ENCODE measurements at regions not wholly inside any gene's neighbourhood (a gene's known extent, or its start where the extent isn't known, plus 50 kb on each side); places are given as distances from the start of the nearest gene placed in this dataset.
"Not testable (repeated sequence)": the region's sequence is repeated elsewhere in the genome, so short reads cannot be mapped to it uniquely, and the experiment has no call there.

DNA sequence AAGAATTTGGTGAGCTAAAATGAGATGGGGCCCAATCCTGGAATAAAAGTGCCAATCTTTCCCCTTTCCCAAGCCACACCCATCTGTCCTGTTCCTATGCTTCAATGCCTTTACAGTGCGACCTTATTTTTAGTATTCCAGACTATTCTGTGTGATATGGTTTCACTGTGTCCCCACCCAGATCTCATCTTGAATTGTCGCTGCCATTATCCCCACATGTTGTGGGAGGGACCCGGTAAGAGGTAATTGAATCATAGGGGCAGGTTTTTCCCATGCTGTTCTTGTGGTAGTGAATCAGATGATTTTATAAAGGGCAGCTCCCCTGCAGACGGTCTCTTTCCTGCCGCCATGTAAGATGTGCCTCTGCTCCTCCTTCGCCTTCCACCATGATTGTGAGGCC, 129.3 kb upstream of the KIF26B start:
- DNase-seq (ENCODE audit: low read depth in 2 of 2): no peak

DNA sequence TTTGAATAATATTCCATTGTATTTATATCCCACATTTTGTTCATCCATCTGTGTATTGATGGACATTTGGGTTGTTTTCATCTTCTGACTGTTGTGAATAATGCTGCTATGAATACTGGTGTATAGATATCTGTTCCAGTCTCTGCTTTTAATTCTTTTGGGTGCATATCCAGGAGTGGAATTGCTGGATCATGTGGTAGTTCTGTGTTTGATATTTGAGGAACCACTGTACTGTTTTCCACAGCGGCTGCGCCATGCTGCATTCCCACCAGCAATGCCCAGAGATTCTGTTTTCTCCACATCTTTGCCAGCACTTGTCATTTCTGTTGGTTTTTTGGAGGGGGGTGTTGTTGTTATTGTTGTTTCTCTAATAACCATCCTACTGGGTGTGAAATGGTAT, 131.6 kb upstream of the KIF26B start:
- DNase-seq (ENCODE audit: low read depth in 2 of 2): no peak

DNA sequence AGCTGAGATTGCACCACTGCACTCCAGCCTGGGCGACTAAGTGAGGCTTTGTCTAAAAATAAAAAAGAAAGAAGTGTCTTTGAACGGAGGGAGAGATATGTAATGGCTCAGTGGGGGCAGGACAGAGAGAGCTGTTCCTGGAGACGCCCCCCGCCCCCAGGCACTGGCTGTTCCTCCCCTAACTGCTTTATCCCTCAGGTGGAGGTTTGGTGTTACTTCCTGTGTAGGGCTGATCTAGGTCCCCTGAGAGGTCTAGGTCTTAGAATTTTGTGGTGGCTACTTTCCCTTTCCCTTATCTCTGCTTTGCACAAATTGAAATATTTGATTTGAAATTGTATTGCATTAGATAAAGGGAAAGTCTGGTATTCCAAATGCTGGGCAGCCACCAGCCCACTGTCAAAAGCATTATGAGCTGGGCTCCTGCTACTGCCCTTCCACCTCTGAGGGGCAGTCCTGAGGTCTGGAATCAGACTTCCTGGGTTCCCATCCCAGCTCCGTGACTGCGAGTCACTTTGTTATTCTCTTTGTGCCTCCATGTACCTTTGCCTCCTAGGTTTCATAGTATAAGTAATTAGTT, 134.8 kb upstream of the KIF26B start:
- DNase-seq (ENCODE audit: low read depth in 2 of 2): no peak

DNA sequence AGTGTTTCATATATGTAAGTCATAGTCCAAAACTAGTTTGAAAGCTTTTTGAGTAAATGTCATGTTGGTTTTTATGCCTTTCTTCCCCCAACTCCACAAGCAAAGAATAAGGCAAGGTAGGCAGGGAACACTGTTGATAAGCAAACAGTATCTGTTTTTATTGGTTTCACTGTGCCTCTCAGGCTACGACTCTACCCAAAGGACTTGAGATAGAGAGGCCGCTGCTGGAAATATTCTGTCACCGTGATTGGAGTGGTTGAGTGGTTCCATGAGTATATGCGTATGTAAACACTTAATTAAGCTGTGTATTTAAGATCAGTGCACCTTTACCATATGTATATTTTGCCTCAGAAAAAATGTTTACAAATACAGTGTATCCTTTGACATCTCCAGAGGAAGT, 138.1 kb upstream of the KIF26B start:
- no peak for DNase-seq (ENCODE audit: low read depth in 2 of 2)

DNA sequence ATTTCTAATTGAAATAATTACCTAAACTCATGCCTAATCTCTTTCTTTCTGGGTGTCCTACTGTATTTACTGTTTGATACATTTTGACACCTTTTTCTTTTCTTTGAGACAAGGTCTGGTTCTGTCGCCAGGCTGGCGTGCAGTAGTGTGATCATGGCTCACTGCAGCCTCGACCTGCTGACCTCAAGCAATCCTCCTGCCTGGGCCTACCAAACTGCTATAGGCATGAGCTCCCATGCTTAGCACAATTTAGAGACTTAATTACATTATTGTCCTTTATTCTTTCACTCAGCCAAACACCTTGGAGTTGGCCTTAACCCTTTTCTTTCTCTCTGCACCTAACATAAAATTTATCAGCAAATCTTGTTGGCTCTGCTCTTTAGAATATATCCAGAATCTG, 139.8 kb upstream of the KIF26B start:
- no peak for DNase-seq (ENCODE audit: low read depth in 2 of 2)

DNA sequence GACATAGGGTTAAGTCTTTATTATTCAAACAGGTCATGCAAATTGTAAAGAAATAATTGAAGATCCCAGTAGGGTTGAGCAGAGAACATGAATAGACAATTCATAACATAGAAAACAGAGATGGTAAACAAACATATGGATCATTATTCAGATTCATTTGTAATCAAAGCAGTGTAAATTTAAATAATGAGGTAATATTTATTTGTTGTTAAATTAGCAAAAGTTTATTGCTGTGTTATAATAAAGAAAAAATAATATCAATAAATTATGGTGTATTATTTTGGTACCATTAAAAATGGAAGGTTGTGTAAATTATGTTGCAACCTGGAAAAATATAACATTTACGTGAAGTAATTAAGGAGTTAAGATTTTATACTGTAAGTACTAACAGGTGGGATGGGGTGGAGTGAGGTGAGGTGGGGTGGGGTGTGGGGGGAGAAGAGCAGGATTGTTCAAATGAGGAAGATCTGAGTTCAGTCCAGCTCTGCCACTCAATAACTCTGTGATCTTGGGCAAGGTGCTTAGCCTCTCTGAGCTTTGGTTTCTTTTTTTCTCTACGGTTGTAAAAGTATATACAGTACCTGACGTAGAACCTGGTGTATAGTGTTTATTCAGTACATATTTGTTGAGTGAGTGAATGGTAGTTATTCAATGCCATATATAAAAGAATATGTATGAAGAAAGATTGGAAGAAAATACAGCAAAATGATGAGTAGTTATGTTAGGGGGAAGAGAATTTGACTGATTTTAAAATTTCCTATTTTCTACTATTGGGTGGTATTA, 140.3 kb upstream of the KIF26B start:
- DNase-seq (ENCODE audit: low read depth in 2 of 2): no peak

DNA sequence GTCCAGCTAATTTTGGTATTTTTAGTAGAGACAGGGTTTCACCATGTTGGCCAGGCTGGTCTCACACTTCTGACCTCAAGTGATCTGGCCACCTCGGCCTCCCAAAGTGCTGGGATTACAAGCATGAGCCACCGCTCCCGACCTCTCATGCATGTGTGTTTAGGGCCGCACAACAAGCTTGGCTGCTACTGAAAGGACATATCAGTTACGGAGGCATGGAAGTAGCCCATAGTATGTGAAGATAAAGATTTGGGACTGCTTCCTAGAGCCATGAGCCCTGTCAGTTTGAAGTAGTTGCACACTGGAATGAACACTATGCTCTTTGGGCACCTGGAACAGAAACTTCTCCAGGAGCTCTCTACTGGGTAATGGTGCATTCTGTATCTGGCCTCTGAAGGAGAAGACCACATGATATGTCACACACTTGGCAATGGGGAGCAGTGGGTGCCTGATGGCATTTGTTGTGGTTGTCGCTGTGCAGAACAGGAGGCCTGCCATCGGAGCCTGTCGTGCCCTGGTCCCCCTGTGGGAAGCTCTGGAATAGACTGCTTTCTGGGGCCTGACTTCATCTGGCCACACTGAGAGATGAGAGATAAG, 144.7 kb upstream of the KIF26B start:
- no peak for DNase-seq (ENCODE audit: low read depth in 2 of 2)

DNA sequence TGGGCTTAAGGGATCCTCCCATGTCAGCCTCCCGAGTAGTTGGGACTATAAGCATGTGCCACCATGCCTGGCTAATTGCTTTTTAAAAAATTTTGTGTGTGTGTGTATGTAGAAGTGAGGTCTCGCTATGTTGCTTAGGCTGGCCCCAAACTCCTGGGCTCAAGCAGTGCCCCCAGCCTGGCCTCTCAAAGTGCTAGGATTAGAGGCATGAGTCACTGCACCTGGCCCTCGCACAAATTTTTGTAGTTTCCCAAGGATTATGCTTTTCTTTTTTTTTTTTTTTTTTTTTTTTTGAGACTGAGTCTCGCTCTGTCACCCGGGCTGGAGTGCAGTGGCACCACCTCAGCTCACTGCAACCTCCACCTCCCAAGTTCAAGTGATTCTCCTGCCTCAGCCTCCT, 144.4 kb upstream of the HNRNPU start:
- no peak for DNase-seq (ENCODE audit: low read depth in 2 of 2)

DNA sequence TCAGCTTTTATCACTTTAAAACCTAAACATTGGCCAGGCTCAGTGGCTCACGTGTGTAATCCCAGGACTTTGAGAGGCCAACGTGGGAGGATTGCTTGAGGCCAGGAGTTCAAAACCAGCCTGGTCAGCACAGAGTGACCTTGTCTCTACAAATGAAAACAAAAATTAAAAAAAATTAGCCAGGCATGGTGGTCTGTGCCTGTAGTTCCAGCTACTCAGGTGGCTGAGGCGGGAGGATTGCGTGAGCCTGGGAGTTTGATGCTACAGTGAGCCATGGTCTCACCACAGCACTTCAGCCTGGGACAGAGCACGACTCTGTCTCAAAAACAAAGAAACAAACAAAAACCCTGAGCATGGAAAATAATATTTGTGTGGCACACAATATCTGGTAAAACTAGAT, 143.5 kb upstream of the HNRNPU start:
- no peak for DNase-seq (ENCODE audit: low read depth in 2 of 2)

DNA sequence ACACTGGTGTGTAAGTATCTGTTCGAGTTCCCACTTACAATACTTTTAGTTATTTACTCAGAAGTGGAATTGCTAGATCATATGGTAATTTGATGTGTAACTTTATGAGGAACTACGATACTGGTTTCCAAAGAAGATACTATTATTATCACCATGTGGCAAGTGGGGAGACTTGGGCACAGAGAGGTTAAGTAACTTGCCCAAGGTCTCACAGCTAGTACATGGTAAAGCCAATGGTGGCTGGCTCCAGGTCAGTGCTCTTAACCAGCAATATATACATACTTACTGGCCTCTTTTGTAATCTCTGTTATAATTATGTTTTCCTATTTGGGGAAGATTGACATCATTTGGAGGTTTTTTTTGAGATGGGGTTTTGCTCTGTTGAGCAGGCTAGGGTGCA, 138.9 kb upstream of the HNRNPU start:
- no peak for DNase-seq (ENCODE audit: low read depth in 2 of 2)

DNA sequence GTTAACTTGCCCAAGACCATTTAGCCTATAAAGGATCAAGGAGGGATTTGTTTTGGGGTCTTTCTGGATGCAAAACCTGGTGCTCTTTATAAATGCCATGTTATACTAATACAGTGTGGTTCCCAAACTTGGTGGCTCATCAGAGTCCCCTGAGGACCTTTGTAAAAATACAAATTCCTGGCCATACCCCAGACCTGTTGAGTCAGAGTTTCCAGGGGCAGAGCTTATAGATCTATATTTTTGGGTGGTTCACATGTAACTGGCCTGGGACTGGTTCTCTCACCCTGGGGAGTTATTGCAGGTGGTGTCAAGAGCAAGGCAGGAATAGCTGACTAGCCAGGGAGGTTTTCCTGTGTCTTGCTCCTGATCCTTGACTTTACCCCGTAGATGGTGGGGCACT, 136.9 kb upstream of the HNRNPU start:
- no peak for DNase-seq (ENCODE audit: low read depth in 2 of 2)

DNA sequence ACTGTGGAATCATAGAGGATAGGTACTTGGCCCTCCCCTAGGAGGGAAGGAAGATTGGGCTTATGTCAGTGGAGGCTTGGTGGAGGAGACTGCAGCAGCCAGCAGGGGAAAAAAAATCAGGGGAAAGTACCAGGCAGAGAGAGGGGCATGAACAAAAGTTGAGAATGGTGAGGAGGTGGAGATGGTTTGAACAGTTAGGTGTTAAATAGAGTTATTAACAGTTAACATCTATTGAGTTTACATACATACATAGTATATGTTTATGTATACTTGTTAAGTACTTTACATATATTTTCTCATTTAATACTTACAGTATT, 136.5 kb upstream of the HNRNPU start:
- DNase-seq (ENCODE audit: low read depth in 2 of 2): no peak

DNA sequence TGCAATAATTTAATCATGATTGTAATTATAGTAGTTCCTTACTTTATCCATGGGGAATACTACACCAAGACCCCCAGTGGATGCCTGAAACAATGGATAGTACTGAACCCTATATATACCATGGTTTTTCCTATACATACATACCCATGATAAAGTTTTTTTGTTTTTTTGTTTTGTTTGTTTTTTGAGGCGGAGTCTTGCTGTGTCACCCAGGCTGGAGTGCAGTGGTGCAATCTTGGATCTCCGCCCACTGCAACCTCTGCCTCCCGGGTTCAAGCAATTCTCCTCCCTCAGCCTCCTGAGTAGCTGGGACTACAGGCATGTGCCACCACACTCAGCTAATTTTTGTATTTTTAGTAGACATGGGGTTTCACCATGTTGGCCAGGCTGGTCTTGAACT, 135.3 kb upstream of the HNRNPU start:
- DNase-seq (ENCODE audit: low read depth in 2 of 2): not testable (repeated sequence)

DNA sequence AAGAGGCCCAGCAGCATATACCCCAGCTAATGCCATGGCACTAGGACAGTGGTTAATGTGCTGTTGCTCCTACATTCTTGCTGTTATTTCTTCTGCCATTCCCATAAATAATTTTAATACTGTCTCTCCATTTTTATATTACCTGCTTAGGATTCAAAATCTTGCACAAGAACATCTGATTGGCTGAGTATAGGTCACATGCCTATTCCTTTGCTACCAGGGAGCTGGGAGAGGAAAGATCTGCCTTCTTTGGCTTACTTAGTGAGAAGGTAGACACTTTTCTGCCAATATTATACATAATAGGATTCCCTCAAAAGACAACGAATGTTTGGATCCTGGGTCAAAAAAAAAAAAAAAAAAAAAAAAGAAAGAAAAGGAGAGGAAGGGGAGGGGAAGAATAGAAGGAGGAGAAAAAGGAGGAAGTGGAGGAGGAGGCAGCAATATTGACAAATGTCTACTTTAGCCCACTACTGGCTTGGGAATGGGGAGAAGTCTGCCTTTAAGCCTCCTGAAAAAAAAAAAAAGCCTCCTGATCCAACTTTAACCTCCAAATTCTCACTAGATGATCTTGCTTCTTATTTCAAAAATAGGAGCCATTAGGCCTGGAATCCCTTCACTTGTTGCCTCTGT, 134.5 kb upstream of the HNRNPU start:
- DNase-seq (ENCODE audit: low read depth in 2 of 2): no peak

DNA sequence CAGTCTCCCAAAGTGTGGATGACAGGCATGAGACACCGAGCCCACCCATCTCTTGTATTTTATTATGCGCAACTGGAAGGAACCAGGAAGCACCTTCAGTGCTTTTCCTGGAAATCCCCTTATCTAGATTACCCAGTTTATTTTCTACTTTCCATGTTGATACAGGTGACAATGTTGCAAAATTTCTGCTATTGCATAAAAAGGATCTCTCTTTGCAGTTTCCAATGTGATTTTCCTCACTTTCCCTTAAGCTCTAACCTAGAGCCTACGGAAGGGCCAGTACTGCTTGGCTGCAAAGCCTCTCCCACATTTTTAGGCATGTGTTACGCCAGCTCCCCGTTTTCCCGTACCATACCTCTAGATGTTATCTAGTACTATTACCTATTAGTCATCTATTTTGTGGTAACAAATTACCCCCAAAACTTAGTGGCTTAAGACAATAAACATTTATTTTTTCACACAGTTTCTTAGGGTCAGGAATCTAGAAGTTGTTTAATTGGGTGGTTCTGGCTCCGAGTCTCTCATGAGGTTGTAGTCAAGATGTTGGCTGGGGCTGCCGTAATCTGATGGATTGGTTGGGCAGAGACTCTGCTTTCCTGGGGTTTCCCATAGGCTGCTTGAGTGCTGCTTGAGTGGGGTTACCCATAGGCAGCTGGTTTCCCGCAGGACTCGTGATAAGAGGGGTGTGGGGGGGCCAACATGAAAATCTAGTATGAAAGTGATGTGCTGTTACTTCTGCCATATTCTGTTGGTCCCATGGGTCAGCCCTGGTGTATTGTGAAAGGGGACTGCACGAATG, 131.5 kb upstream of the HNRNPU start:
- DNase-seq (ENCODE audit: low read depth in 2 of 2): no peak

DNA sequence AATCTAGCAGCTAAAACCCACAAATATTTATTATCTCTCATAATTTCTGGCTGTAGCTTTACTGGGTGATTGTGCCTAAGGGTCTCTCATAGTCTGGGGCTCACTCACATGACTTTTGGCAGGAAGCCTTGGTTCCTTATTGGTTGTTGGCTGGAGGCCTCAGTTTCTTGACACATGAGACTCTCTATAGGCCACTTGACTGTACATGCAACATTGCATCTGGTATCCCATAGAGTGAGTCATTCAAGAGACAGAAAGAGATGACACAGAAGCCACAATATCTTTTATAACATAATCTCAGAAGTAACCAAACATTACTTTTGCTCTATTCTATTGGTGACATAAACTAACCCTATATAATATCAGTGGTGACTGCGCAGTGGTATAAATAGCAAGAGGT, 128.5 kb upstream of the HNRNPU start:
- DNase-seq (ENCODE audit: low read depth in 2 of 2): no peak

DNA sequence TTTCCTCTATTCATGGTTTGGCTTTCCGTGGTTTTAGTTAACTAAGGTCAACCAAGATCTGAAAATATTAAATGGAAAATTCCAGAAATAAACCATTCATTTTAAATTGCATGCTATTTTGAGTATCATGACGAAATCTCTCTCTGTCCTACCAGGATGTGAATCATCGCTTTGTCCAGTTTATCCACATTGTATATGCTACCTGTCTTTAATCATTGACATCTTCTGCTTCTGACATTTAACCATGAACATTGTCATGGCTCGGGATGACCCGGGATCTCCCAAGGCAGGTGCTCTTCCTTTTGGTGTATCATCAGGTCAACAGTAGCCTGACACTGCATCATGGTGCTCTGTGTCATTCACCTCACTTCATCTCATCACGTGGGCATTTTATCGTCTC, 125.5 kb upstream of the HNRNPU start:
- no peak for DNase-seq (ENCODE audit: low read depth in 2 of 2)

DNA sequence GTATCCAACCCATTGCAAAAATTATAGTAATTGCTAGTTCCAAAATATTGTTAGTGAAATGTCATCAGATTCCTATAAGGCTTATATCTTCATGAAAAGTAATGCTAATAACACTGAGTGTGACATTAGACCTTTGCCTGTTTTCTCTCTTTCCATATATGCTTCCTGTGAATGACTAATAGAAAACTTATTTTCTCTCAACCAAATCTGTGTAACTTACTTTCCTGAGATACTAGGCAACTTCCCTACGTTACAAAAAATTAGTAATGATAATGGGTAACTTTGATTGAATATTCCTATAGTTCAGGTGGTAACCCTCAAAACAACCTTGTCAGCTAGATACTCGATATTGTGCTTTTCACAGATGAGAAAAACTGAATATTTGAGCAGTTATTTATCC, 124.2 kb upstream of the HNRNPU start:
- DNase-seq (ENCODE audit: low read depth in 2 of 2): no peak

DNA sequence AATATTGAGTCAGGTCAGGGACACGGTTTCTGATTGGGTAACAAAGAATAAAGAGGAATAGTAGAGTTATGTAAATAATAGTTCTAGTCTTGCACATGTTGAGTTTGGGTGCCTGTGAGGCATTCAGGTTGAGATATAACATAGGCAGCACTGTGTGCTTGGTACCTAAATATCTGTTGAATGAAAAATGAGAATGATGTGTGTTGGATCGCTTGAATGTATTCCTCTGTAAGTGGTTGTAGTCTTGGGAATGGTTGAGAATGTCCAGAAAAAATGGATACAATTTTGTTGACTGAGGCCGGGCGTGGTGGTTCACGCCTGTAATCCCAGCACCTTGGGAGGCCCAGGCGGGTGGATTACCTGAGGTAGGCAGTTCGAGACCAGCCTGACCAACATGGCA, 116.3 kb upstream of the HNRNPU start:
- no peak for DNase-seq (ENCODE audit: low read depth in 2 of 2)

DNA sequence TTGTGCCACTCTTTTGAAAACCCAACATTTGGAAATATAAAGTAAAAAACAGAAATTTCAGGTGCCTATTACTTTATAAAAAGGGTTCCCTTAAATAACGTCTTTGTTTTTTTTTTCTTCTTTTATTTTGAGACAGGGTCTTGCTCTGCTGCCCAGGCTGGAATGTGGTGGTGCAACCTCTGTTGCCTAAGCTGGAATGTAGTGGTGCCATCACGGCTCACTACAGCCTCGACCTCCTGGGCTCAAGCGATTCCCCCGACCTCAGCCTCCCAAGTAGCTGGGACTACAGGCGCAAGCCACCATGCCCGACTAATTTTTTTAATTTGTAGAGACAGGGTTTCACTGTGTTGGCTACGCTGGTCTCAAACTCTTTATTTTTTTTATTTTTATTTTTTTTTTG, 110.2 kb upstream of the HNRNPU start:
- DNase-seq (ENCODE audit: low read depth in 2 of 2): no peak

DNA sequence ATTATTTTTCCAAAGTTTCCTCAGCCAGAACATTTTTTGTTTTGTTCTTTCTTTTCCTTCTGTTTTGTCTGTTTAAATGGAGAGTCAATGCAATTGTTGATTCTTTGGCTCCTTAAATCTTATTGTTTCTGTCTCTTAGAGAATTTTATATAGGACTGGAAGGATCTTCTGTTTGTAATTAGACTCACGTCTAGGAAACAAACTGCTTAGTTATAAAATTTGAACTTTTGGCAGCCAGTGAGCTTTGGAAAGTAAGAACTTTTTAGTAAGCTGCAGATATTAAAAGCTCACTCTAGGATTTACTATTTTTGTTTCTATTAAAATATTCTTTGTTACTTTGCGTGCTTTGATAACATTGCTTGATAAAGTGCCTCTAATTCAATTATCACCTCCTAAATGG, 109.8 kb upstream of the HNRNPU start:
- DNase-seq (ENCODE audit: low read depth in 2 of 2): no peak

DNA sequence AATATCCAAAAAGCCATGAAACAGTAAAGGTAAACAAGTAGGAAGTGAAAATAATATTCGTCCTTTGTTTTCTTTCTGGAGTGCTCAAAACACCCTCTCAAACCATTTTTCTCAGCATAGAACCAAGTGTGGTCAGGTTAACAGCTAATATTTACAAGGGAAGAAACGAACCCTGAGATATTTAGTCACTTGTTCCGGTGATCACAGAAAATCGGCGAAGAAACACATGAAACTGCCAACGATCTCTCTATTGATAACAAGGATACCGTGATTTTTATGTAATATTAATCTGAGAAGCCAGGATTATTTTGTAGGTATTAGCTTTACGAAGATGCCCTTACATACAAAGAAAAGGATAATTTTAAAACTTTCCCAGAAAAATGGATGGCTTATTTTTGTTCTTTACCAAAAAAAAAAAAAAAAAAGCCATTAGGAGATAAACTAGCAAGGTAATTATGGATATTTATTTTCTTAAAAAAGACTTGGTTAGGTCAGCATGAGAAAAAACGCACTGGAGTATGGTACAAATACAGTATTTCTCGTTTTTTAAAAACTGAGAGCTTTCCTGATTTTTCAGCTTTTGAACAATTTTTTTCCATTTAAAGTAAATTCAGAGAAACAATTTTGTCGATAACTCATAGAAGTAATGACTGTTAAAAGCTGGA, 107.3 kb upstream of the HNRNPU start:
- no peak for DNase-seq (ENCODE audit: low read depth in 2 of 2)
